A172 (cell line): ENCODE measurements at regions not wholly inside any gene's neighbourhood (a gene's known extent, or its start where the extent isn't known, plus 50 kb on each side); places are given as distances from the start of the nearest gene placed in this dataset.

Experiments
- DNase-seq: peaks from one replicate; pipeline ENCODE4 v3.0.0-alpha.2; 2015; ENCODE audit warnings: low spot score

DNA sequence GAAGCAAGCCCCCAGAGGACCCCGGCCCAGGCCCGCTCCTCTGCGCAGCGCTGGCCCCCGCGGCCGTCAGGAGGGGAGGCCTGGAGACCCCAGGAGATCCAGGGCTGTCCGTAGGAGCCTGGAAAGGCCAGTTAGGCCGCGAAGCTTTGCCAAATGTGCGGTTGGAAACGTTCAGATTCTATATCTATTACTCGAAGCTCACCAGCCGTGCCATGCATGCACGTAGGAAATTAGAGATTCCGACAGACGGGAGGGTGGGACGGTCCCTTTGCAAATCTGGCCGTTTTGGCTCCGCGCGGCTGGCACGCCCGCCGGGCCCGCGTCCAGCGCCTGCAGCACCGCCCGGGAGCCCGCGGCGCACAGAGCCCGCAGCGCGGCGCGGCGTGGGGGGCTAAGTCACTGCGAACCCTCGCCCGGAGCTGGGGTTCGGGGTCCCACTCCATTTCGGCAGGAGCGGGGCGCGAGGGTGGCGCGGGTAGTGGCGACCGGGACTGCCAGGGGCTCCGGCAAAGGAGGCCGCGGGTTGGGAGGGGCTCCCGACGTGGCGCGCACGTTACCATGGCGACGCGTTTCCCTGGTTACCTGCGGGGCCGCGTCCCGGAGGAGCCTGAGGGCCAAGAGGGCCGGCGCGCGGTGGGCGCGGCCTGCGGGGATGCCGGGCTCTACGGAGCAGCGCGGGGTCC is 488.6 kb upstream of the SMIM21 start:
- no peak for DNase-seq

DNA sequence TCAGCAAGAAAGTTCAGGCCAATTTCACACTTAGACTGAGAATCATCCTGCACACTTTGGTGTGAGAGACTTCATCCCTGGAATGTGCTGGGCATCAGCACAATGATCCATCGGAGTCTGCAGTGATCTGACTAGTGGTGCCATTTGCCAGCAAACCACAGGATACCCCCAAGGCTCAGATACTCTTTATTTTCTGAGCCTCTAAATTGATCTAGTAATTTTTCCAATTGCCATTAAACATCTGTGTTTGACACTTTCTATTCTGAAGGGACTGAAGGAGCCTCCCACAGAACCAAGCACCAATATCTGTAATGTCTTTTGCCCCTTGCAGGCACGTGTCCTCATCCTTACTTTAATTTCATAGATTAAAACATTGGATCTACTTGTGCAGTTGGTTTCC is 485.3 kb upstream of the SMIM21 start:
- no peak for DNase-seq

DNA sequence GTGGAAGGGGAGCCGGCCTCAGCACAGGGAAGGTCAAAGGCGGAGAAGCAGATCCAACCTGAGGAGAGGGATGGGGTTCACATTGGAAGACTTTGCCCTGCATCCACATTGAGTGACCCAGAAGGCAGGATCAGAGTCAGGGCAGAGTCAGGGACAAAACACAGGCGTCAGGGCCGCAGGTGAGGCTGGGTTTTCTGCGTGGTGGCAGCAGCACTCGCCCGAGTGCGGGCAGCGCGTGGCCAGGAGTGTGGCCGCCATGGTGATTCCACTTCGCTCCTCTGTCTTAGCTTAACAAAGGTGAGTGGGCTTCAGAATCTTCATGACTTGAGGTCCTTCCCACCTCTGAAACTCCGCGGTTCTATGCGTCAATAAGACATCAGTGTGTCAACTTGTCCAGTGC is 476.9 kb upstream of the SMIM21 start:
- no peak for DNase-seq

DNA sequence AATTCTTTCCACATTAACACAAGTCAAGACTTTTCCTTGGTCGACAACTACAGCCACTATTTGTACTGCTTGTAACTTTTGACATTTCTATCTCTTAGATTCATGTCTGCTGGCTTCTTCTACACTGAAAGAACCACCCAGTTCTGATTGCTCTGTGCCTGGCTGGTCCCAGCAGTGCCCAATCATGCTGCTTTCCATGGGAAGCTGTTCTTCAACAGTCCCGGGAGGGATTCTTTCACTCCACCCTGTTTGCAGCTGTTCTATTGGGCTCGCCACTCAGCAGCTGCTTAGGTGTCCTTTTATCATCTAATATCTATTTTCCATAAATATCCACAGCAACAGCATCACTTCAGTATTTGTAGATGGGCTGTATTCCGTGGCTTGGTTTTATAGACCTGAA is 471.1 kb upstream of the SMIM21 start:
- DNase-seq = no peak

DNA sequence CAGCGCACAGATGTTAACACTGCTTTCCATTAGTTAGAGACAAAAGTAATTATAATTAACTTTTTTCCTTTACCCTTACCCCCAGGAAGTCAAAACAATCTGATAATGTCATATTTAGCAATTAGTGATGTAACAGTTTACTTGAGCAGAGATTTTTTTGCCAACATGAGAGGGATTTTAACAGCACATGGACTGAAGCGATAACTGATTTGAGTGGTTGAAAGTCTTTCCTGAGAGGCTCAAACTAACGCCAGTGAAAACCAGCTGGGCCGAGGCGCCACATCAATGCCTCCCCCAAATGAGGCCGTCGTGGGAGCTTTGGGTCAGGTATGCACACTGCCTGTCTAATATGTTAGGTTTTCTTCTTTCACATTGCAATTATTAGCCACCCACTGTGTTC is 469.9 kb upstream of the SMIM21 start:
- DNase-seq = no peak

DNA sequence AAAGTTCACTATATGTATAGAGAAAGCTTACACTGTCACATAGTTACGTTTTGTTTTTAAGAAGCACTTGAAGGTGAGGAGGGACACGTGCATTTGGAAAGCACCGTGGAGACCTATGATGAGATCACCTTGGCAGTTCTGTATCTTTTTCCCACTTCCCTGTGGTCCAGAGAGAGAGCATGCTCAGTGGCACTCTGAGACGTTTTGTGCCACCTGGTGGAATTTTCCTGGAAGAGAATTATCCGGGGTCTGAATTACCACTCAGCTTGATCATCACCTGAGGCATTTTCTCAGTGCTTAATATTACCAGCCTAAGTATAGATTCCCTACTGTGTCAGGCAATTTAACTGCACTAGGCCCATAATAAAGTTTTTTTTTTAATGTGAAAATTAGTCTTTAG is 469.4 kb upstream of the SMIM21 start:
- DNase-seq = peak; percentile 49

DNA sequence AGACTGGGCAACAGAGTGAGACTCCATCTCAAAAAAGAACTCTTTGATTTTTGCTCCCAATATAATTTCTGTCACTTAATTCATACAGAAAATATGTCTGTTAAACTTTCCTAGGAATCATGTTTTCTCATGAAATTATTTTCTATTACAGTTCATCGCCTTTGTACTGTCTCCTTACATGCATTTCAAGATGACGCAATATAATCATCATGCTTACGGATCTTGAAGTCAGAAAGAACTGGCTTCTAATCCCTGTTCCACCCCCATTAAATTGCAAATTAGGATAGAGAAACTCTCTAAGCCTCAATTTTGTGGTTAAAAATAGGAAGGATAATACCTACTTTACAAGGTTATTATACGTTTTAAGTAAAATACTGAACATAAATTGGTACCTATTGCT is 467.6 kb upstream of the SMIM21 start:
- no peak for DNase-seq

DNA sequence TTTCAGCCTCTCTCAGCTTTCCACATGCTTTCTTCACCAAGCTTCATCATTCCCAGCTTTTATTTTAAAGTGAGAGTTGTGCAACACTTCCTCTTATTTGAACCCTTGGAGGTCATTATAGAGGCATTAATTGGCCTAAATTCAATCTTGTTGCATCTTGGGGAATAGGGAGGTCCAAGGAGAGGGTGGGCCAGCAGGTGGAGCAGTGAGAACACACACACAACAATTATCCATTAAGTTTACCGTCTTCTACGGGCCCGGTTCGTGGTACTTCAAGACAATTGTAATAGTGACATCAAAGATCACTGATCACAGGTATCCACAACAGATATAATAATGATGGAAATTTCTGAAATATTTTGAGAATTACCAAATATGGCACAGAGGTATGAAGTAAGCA is 457.2 kb upstream of the SMIM21 start:
- DNase-seq = no peak

DNA sequence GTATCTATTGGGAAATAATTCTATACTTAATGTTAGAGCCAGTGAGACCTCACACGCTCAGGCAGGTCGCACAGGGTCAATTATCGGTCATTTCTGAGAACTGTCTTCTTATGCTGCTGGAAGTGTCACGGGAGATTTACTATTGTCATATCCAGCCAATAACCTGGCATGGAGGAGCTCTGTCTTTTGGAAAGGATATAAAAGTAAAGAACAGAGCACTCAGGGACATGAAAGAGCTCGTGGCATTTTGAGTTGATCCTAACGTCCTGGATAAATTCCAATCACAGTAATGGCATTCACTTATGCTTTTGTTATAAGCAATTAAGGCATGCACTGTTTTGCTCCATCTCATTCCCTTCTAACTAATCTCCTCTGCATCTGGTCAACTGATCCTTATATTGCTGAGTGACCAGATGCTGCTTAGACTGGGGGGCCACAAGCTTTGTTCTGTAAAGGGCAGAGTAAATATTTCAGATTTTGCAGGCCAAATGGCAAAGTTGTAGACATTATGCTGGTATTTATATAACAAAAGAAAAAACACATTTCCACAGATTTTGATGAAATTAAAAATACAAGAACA is 453.5 kb upstream of the SMIM21 start:
- no peak for DNase-seq

DNA sequence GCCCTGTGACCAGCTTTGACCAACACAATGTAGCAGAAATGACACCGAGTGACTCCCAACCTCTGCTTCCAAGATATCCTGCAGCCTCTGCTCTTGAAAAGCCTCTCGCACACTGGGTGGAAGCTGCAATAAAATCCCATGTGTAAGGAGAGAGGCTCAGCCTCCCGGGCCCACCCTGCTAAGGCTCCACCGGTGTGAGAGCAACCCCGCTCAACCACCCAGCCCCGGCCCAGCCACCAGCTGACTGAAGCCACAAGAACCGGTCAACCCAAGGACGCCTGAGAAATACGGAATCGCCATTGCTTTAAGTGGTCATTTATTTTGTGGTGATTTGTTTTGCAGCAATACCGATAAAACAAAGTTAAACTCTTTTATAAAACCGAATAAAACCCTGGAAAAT is 452.8 kb upstream of the SMIM21 start:
- DNase-seq = no peak

DNA sequence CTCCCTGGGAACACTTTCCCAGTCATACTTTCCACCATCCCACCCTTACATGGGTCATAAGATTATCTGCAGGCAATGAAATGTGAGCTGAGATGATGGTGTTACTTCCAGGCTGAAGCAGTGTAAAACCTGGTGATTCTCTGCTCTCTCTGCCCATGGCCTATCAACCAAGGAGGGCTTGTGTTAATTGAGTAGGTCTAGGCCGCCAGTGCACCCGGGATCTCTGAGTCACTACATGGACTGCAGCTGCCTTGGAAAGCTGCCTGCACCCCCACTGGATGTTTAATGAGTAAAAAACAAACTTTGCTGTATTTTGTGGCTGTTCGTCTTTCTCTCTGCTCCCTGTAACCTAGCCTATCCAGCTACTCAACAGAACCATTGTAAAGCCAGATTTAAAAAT is 451.7 kb upstream of the SMIM21 start:
- peak; percentile 42 for DNase-seq

DNA sequence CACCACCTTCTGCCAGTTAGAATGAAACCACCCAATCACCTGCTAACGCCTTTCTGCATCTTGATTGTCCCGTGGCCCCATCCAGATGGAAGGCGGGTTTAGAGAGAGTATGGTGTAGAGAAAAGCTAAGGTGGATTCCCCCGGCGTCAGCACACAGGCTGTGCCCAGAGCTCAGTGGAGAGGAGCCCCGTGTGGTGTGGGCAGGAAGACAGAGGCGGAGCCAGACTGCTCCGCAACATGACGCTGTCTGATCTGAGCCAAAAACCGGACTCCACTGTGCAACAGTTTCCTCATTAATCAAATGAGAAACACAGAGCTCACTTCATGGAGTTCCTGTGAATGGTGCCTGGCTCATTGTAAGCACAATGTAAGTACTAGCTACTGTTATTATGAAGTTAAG is 448.1 kb upstream of the SMIM21 start:
- DNase-seq = no peak

DNA sequence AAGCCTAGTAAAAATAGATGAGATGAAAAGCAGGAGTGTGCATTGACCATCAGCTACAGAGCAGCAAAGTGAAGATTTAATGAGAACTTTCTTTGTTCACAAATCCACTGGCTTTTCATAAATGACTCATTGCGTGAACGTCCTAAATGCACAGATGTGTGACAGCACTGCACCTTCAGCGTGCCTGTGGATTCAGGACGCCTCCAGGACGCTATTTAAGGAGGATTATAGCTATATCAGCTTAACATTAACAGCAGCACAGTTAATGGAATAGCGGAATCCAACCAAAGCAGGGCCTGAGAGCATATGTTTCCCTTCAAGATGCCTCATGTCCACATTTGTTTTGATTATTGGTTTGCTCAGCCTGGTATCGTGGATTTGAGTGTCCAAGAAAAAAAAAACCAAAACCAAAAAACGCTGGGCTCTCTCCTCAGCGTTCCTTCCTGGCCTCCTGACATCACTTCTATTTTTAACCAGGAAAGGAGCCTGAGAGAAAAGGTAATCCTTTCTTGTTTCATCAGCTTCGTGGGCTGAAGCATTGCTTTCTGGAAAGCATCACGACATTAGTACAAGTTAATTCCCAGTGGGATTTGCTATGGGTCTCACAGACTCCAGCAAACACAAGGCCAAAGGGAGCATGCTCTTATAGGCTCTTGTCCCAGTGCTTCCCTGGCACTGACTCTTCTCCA is 447.0 kb upstream of the SMIM21 start:
- DNase-seq = no peak

DNA sequence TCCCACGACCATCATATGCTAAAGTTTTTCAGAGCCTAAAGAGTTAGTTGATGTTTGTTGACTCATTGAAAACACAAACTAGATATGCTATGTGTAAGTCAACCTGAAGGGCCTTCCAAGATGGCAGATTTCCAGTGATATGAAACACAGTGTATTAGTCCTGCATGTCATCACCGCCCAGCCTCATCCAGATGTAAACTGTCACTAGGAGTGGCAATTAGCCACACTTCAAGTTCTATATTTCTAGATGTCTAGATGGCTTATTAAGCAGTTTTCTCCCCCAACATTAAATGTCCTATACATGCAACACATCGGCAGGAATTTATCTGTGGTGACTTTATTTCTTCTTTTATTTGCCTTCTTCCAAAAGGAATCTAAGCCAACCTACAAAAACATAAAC is 444.1 kb upstream of the SMIM21 start:
- no peak for DNase-seq

DNA sequence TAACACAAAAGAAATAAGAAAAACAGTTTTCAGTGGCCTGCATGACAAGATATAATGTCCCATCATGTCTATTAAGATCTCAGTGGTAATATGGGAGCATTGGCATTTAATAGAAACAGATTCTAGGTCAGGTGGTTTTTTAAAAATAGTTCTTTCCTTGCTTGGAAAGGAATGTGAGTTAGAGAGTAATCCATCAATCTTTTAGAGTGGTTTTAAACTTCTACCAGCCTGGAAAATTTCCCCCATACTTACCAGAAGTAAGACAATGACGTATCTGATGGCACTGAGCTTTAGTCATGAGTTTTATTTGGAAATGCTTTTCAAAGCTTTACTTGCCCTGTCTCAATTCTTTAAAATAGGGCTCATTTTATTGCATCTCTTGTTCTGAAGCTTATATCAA is 441.7 kb upstream of the SMIM21 start:
- DNase-seq = peak; percentile 50

DNA sequence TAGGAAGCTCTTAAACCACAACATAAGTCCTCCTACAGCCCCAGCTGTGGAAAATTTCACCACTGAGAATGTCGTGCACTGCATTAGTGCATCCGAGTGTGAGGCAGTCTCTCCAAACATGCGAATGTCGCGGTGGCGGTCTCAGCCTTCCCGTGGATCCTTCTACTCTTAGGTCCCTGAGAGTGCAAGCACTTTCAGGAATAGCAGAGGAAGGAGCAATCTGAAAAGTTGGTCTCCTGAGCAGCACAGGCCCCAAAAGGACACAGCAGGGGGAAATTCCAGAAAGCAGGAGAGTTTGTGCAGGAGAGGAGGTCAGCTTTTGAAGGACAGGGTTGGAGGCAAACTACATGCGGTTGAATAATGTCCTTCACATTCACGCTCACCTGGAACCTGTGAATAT is 440.5 kb upstream of the SMIM21 start:
- DNase-seq = no peak

DNA sequence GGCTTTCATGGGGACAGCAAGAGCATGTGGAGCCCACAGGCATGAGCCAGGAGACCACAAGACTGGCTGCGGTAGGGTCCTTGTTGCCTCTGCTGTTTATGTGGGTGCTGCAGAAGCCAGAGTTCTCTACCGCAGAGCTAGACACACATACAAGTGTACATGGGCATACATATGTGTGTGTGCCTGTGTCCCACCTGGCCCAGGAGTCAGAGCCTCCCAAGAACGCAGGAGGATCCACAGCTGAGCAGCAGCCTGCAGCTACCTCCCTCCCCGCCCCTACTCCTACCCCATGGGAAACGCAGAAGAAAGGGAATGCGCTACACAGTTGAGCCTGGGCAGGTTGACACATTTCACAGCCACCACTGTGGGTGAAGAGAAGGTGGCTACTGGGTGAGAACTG is 438.1 kb upstream of the SMIM21 start:
- DNase-seq = no peak

DNA sequence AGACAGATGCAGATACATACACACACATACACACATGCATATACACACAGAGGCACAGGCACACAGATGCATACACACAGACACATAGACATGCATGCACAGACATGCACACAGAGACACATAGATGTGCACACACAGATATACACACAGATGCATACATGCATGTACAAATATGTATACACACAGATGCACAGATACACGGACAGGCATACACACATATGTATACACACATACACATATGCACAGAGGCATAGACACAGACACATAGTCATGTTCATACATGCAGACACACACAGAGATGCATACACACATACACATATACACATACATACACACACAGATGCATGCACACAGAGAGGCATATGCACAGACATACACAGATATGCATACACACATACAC is 437.3 kb upstream of the SMIM21 start:
- DNase-seq = no peak

DNA sequence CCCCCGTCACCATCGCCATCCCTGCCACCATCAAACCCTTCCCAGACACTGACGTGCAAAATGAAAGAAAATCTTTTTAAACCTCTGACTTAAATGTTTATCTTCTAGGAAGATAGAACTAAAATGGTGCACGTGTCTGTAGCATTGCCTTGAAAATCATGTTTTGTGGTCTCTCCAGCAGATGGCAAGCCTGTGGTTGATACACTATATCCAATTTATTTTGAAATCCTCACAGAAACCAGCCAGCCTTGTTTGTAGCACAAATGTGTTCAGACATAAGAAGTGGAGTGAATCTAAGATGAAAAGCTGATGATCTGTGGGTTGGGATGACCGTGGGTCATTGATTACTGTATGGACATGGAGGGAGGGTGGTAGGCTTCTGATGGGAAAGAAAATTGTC is 436.2 kb upstream of the SMIM21 start:
- DNase-seq = no peak

DNA sequence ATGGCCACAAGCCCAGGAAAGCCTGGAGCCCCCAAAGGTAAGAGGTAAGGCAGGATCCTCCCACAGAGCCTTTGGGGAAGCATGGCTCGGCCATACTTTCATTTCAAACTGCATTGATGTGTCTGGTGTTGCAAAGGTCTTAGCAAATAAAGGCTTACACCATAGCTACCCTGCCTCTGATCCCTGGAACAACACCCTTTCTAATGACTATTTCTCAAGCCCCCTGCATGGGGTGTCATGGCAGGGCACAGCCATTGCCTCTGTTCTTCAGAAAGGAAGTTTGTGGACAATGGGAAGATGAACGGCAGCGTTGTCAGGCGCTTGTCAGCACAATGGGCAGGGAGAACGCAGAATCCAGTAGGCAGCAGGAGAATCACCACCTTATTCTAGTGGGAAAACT is 435.0 kb upstream of the SMIM21 start:
- DNase-seq = no peak

DNA sequence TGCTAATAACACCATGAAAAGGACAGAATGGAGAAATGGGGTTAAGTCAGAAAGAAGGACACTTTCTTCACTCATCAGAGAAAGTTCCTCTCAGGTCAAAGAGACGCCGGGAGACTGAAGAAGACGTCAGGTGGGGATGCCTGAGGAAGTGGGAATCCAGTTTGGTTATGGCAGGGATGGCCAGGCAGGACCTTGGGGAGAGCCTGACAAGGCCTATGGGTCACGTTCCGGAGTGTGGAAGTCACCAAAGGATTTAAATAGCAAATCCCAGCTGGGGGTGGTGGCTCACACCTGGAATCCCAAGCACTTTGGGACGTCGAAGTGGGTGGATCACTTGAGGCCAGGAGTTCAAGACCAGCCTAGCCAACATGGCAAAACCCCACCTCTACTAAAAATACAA is 432.7 kb upstream of the SMIM21 start:
- no peak for DNase-seq

DNA sequence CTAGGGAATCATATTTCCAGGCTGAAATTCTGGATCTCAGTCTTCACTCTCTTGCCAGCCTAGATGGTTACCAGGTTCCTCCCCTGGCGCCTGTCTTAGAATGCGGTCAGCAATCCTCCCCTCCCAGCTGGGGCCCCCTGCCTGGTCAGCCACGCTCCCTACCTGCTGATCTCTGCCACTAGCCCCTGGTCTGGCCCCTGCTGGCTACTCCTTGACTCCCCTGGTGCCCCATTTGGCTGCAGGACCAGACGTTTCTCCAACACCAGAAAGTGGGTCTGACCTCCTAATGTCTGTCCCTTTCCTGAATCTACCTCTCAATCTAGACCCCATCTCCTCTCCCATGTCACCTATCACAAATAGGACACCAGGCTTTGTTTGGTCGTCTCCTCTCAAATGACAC is 432.0 kb upstream of the SMIM21 start:
- DNase-seq = no peak

DNA sequence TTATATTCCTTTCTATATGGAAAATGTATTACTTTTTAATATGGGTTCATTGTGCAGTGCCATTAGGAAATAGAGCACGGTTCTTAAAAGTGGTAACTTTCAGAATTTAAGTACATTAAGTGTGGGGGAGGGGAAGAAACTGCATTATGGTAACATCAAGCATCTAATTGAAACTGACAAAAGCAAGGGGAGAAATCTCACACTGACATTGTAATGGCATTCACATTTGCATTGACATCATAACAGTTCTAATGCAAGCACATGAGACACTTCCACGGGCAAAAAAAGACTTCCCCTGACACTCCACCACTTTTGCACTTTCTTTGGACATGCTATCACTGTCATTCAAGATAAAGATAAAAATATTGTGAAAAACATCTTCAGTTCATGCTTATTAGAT is 431.3 kb upstream of the SMIM21 start:
- no peak for DNase-seq

DNA sequence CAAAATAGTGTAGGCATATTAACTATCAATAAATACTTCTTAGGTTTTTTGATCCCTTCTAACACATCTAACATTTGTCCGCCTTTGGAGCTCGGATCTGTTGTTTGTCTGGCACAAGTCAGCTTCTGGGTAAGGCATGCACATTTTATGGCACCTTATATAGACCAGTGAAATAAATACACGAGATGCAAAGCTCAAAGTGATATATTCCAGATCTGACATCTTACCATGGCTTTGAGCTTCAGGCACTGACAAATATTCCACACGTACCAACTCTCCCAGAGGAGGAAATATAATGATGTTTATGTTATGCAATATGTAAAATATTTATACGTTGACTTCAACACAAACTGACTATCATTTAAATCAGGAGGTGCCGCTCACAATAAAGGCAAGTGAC is 430.1 kb upstream of the SMIM21 start:
- DNase-seq = no peak
